ENCODE measurements at regions not wholly inside any gene's neighbourhood (a gene's known extent, or its start where the extent isn't known, plus 50 kb on each side); places are given as distances from the start of the nearest gene placed in this dataset.

DNA sequence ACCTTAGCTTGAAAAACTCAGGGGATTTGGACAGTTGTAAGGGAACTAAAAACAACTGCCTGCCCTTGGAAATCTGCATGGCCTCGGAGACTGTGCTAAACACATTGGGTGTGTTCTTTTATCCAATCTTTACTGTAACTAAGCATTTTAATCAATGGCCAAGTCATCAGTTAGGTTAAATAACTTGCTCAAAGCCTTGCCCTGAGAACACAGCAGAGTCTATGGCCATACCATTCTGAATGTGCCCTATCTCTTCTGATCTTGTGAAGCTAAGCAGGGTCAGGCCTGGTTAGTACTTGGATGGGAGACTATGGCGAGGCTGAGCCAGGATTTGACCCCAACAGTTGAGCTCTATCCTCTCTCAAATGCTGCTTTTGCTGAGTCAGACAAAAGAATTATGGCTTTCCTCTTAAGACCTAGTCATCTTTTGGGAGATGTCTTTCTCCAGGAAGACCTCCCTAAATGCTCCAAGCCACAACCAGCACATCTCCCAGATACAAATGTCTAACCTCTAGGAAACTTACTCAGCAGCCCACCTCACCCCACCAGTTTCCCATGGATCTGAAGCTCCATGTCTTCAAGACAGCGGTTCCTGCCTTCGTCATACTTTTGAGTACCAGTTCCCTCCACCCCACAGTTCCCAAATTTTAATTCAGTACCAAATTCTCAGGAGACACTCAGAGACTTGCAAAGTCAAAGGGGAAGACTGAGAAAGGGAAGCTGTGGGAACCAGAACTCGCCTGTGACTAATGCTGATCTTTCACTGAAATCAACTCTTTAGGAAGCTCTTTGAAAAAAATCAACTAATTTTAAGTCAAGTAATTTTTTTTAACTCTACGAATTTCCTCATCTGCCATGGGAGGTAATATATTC, 336.1 kb downstream of the MAF start:
- no peak for DNase-seq (ENCODE audit: low spot score)

DNA sequence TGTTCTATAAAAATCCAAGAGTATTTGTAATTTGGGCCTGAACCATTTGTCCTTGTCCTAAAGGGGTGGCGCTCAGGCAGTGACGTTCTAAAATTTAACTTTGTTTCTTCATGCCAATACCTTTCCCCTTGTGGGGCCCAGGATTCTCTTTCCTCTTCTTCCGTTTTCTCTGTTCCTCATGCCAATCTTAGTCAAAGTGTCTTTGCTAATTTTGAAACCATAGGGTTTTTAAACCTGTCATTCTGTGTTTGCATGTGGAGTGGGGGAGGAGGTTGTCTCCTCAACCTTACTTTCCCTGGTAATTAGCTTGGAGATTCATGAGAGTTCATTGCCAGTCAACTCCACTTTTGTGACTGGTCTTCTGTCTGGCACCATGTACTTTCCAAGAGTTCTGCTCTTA, 337.1 kb downstream of the MAF start:
- DNase-seq (ENCODE audit: low spot score), result no peak
